Smooth muscle cell (in vitro differentiated cells): ENCODE measurements at regions not wholly inside any gene's neighbourhood (a gene's known extent, or its start where the extent isn't known, plus 50 kb on each side); places are given as distances from the start of the nearest gene placed in this dataset.

Source experiments
- DNase-seq: peaks from one replicate; lab custom pipeline; 2025; ENCODE audit not compliant: unreplicated experiment; lab: John Stamatoyannopoulos, UW
- H2AFZ ChIP-seq: fragments of 200-600 bp; sonication (generic); 2 replicates; pipeline ENCODE4 v1.6.0; 2016; ENCODE audit warnings: antibody characterized with exemption, low read depth, mild to moderate bottlenecking
- H3F3A ChIP-seq: fragments of 200-600 bp; sonication (generic); 2 replicates; pipeline ENCODE4 v1.6.0; 2017; ENCODE audit warnings: antibody characterized with exemption, low read depth
- H3K27ac ChIP-seq: fragments of 200-600 bp; sonication (generic); 2 replicates; pipeline ENCODE4 v1.5.1; 2016; ENCODE audit warnings: low read depth, mild to moderate bottlenecking
- H3K27me3 ChIP-seq: fragments of 200-600 bp; sonication (generic); 2 replicates; pipeline ENCODE4 v1.6.1; 2016; ENCODE audit warnings: low read depth, mild to moderate bottlenecking
- H3K36me3 ChIP-seq: fragments of 200-600 bp; sonication (generic); 2 replicates; pipeline ENCODE4 v1.5.1; 2016; ENCODE audit warnings: low read depth
- H3K4me1 ChIP-seq: fragments of 200-600 bp; sonication (generic); 2 replicates; pipeline ENCODE4 v1.5.1; 2016; ENCODE audit warnings: low read depth
- H3K4me2 ChIP-seq: fragments of 200-600 bp; sonication (generic); 2 replicates; pipeline ENCODE4 v1.6.0; 2016; ENCODE audit warnings: mild to moderate bottlenecking
- H3K4me3 ChIP-seq: fragments of 200-600 bp; sonication (generic); 2 replicates; pipeline ENCODE4 v1.5.1; 2016; ENCODE audit warnings: mild to moderate bottlenecking
- H3K79me2 ChIP-seq: fragments of 200-600 bp; sonication (generic); 2 replicates; pipeline ENCODE4 v1.6.0; 2016; ENCODE audit warnings: low read depth, mild to moderate bottlenecking
- H3K9ac ChIP-seq: fragments of 200-600 bp; sonication (generic); 2 replicates; pipeline ENCODE4 v1.6.0; 2016; ENCODE audit warnings: low read depth
- H3K9me3 ChIP-seq: fragments of 200-600 bp; sonication (generic); replicated peaks from 2 replicates; pipeline ENCODE4 v1.5.1; 2016; ENCODE audit warnings: low read depth
- H4K20me1 ChIP-seq: fragments of 200-600 bp; sonication (generic); 2 replicates; pipeline ENCODE4 v1.6.0; 2016; ENCODE audit warnings: low read depth
- WGBS: methylation state at CpG from one replicate; pipeline ENCODE4 v1.1.7; 2016; ENCODE audit warnings: low lambda C conversion rate; 5-methylcytosine and 5-hydroxymethylcytosine counted together
- TF ChIP-seq, protein P1 (sequence below): fragments of 200-600 bp; sonication (generic); IDR thresholded peaks from 2 replicates; pipeline ENCODE4 v1.5.1; 2017; ENCODE audit warnings: borderline replicate concordance, mild to moderate bottlenecking, antibody characterized with exemption; ENCODE audit not compliant: insufficient read depth, poor library complexity, severe bottlenecking

DNA sequence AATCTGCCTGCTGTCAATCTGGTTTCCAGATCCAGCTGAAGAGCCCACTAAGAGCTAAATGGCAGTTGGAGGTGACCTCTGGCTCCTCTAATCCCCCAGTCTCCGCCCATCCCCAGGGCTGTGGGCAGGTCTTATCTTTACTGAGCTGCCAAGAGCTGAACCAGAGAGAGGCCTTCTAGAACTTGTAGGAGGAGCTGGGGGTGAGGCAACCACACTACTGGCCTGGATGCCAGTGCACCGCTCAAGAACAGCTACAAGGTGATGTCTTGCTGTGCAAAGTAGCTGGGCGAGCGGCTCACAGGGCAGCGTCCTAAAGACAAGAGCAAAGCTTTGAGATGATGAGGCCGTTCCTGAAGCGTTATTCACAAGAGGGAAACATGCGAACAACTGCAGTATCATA is 374.6 kb downstream of the CTTN start:
- Histone ChIP-seq H3K4me1 (no peaks in the 10 kb centered on the region), H2AFZ (no peak overlapping the region), H3K27ac (no peak overlapping the region), H3K4me2 (no peak overlapping the region), H3K27me3 (no peaks in the 10 kb centered on the region), H3K79me2 (no peaks in the 10 kb centered on the region), H3K4me3 (no peak overlapping the region), H3K9ac (no peak overlapping the region), H3K36me3 (no peaks in the 10 kb centered on the region), H3F3A (no peaks in the 10 kb centered on the region), H3K9me3 (no peaks in the 10 kb centered on the region), H4K20me1 (no peaks in the 10 kb centered on the region)
- TF ChIP-seq, protein P1, sequence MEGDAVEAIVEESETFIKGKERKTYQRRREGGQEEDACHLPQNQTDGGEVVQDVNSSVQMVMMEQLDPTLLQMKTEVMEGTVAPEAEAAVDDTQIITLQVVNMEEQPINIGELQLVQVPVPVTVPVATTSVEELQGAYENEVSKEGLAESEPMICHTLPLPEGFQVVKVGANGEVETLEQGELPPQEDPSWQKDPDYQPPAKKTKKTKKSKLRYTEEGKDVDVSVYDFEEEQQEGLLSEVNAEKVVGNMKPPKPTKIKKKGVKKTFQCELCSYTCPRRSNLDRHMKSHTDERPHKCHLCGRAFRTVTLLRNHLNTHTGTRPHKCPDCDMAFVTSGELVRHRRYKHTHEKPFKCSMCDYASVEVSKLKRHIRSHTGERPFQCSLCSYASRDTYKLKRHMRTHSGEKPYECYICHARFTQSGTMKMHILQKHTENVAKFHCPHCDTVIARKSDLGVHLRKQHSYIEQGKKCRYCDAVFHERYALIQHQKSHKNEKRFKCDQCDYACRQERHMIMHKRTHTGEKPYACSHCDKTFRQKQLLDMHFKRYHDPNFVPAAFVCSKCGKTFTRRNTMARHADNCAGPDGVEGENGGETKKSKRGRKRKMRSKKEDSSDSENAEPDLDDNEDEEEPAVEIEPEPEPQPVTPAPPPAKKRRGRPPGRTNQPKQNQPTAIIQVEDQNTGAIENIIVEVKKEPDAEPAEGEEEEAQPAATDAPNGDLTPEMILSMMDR: no peak
- WGBS: 88% methylated on average over 8 of the region's 8 CpGs
- DNase-seq: no peak

DNA sequence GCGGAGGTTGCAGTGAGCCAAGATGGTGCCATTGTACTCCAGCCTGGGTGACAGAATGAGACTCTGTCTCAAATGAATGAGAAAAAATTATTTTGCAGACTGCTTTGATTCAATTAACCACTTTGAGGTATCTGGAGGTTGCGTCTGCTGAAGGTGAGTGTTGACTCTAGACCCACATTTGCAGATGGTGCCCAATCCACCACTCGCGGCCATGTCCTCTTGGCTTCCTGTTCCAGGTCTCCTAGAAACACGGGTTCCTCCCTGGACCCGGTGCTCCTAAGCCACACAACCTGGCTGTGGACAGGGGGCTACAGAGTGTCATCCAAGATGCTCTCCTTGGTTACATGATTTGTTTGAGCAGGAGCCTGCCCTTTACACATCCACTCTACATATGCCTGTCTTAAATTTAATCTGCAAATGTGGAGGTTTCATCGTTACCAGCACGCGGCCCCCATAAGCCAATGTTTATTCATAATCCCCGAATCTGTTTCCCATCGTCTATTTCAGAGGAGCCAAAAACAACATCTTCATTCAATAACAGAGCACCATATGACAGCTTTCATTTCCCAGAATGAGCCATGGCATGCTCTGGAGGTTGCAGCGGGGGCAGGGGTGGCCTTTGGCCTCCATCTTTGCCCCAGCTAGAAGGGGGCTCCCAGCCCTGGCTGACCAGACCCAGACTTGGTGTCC is 377.2 kb downstream of the CTTN start:
- Histone ChIP-seq H4K20me1 (no peaks in the 10 kb centered on the region), H3K36me3 (no peaks in the 10 kb centered on the region), H3K9ac (no peak overlapping the region), H3F3A (no peaks in the 10 kb centered on the region), H3K79me2 (no peaks in the 10 kb centered on the region), H3K9me3 (no peaks in the 10 kb centered on the region), H2AFZ (no peak overlapping the region), H3K4me3 (no peak overlapping the region), H3K4me2 (no peak overlapping the region), H3K27me3 (no peaks in the 10 kb centered on the region), H3K4me1 (no peaks in the 10 kb centered on the region), H3K27ac (no peak overlapping the region)
- WGBS: 96% methylated on average over 12 of the region's 12 CpGs
- TF ChIP-seq, protein P1: no peak
- DNase-seq: no peak

DNA sequence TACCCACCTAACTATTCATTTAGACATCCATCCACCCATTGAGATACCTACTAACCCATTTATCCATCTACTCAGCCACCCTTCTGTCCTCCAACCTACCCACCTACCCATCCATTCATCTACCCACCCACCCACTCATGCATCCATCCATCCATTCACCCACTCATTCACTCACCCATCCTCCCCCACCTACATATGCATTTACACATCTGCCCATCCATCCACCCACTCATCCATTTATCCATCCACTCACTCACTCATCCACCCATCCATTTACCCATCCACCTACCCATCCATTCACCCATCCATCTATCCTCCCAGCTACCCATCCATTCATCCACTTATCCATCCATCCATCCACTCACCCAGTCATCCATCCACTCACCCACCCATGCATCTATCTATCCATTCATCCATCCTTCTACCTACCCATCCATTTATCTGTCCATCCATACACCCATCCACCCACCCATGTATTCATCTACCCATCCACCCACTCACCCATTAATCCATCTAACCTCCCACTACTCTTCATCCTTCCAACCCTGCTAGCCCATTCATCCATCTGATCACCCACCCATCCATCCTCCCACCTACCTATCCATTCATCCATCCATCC is 378.7 kb downstream of the CTTN start:
- Histone ChIP-seq H3F3A (no peaks in the 10 kb centered on the region), H3K79me2 (no peaks in the 10 kb centered on the region), H3K27me3 (no peaks in the 10 kb centered on the region), H2AFZ (no peak overlapping the region), H3K4me3 (no peak overlapping the region), H4K20me1 (no peaks in the 10 kb centered on the region), H3K4me1 (no peaks in the 10 kb centered on the region), H3K9ac (no peak overlapping the region), H3K9me3 (no peaks in the 10 kb centered on the region), H3K4me2 (no peak overlapping the region), H3K27ac (no peak overlapping the region), H3K36me3 (no peaks in the 10 kb centered on the region)
- TF ChIP-seq, protein P1: no peak
- no peak for DNase-seq

DNA sequence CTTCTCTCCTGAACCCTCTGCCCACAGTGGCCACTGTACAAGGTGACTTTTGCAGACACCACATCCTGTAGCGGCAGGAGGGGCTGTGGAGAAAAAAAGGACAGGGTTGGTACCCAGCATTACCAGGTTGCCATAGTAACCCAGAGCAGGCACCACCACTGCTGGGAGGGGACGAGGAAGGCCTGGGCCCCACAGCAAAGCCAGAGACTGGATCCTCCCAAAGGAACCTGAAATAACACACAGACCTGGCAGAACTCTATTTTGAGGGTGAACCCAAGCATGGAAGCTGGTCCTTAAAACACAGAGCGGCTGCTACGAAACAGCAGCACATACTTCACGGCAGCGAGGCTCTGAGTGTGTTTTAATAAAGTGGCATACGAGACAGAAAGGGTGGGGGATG is 380.6 kb downstream of the CTTN start:
- Histone ChIP-seq H3K36me3 (no peaks in the 10 kb centered on the region), H3K27ac (no peak overlapping the region), H3K27me3 (no peaks in the 10 kb centered on the region), H4K20me1 (no peaks in the 10 kb centered on the region), H3K9ac (no peak overlapping the region), H3K4me2 (no peak overlapping the region), H3K4me3 (no peak overlapping the region), H3K79me2 (no peaks in the 10 kb centered on the region), H2AFZ (no peak overlapping the region), H3K9me3 (no peaks in the 10 kb centered on the region), H3F3A (no peaks in the 10 kb centered on the region), H3K4me1 (no peaks in the 10 kb centered on the region)
- no peak for DNase-seq
- TF ChIP-seq, protein P1: no peak
- WGBS: 89% methylated on average over 7 of the region's 7 CpGs
